NCI-H187 treated with DMSO at 0.1 percent for 48 hours (cell line): ENCODE measurements at regions not wholly inside any gene's neighbourhood (a gene's known extent, or its start where the extent isn't known, plus 50 kb on each side); places are given as distances from the start of the nearest gene placed in this dataset.

Source experiments
- DNase-seq: peaks from one replicate; lab custom pipeline; 2025; lab: John Stamatoyannopoulos, UW

DNA sequence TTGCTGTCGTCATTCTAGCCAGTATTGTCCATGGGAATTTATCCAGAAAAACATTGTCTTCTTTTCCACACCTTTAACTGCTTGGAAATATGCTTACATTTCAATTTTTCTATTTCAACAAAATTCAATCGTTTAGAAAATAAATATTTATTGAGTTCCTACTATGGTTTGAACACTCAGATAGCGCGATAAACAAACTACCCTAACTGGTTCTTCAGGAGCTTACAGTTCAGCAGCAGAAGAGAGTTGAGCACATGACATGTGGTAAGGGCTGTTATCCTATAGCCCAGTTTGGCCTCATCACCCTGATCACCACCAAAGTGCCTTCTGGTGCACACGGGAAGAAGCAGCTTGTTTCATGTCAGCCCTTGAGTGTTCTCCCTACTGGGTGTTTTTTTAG is 375.2 kb upstream of the SMIM21 start:
- DNase-seq, result no peak

DNA sequence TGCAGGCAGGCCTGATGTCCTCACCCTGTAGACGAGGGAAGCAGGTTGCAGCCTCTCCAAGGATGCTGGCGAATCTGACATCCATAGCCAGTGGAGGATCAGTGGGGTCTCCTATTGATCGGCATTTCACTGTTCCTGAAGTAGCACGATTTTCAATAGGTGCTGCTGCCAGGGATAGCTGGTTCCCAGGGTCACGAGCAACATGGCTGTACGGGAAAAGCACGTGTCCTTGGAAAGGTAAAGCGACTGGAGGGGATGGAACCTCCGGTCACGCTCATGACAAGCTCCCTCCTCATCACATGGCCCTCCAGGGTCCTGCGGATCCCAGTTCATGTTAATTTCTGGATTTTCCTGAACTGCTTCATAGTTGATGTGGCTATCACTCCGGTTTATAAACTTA is 373.7 kb upstream of the SMIM21 start:
- DNase-seq, result no peak

DNA sequence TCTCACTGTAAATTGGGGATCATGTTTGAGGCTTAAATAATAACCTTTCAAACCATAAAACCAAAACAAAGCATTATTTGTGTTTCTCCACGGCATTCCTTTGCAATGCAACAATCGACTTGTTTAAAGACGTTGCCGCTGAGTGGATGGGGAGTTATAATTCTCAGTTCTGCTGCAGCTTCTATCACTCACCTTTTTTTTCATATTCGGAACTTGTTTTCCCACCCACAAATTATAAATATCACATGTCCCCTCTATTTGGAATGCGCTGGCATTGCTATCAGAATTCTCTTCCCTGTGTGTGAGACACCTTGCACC is 372.8 kb upstream of the SMIM21 start:
- no peak for DNase-seq

- no peak for DNase-seq
Observed at GRCh38 chr18:75799449-75800330, 372.2 kb upstream of the SMIM21 start.

DNA sequence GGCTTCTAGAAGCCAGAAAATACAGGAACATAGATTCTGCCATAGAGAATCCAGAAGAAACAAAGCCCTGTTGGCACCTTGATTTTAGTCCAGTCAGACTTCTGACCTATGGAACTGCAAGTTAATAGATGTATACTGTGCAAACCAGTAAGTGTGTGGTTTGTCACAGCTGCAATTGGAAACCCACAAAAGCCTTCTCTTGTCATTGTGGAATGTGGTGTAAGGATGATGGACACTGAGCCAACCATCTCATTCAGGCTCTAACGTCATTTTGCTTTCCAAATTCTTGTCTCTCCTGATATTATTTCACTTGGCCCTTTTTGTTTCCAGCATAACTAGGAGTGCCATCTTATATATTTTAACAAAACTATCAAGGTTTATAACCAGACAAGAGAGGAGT is 369.5 kb upstream of the SMIM21 start:
- no peak for DNase-seq

- no peak for DNase-seq
Observed at GRCh38 chr18:75790796-75791195, 363.3 kb upstream of the SMIM21 start.

GRCh38 chr18:75790111-75790510 is 362.6 kb upstream of the SMIM21 start:
- DNase-seq, result no peak

DNA sequence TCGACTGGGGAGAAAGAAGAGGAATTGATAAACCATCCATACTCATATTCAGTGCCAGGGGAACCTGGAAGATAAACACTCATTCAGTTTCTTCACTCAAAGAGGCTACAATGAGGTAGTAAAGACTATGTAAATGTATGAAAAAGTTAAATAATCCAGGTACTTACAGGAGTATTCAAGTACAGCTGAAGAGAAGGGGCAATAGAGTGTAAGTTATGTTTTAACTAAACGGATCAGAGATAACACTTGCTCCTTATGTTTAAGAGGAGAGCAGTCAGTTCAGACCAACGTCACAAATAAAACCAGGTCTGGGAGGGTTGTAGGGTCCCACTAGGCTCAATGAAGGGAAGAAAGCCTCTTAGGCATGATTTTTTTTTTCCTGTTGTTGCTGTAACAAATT is 358.3 kb upstream of the SMIM21 start:
- no peak for DNase-seq

DNA sequence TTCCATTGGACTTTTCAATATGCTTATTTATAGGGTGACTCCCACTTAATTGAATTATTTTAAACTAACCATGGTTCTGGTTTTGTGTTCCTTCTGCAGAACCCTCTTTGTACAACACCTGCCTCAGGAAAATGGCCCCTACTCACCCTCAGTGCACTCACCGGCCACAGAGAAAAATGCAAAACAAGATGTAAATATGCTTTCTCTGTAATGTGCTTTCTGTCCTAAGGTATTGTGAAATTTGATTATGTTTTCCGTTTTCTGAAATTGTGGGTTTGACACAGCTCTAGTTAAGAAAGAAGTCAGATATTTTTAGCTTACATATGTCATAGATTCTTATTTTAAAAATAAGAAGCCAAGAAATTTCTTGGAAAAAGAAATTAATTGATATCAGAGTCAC is 357.7 kb upstream of the SMIM21 start:
- no peak for DNase-seq

DNA sequence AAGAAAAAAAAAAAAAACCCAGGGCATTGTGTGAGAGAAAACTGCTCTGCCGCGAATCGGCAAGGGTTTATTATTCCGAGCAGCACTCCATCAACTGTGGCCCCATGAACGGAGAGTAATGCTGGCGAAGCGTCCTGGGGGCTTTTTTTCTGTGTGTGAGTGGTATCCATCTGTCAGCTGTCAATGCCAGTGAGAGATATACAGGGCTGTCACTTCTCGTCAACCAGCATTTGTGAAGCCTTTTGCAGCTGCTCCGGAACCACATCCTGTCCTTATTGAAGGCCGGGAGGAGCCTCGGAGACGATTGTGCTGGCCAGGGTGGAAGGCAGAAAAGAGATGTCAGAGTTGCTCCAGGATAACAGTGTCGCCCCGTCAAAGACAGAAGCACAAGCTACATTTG is 356.9 kb upstream of the SMIM21 start:
- no peak for DNase-seq

- no peak for DNase-seq
Observed at GRCh38 chr18:75783566-75784281, 356.2 kb upstream of the SMIM21 start.

DNA sequence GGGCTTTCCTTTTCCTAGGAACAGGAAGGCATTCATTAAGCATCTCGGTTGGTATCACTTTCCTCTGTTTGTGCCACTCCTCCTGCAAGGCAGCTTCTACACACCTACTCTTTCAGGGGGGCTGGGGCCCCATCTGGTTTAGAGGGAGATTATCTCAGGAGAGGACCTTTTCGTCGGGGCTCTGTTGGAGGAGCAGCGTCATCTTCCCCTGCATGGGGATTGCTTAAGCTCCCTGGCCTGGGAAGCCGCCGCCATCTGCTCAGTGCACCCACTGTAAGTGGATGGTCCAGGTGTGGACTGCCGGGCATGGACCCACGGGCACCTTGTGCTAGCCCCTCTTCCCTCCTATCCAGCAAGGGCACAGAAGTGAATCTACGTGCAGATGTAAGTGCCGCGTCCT is 355.3 kb upstream of the SMIM21 start:
- DNase-seq, result no peak

GRCh38 chr18:75782204-75782603 is 354.7 kb upstream of the SMIM21 start:
- no peak for DNase-seq

- no peak for DNase-seq
Observed at GRCh38 chr18:75779910-75780309, 352.4 kb upstream of the SMIM21 start.

- DNase-seq, result no peak
Observed at GRCh38 chr18:75779450-75779849, 351.9 kb upstream of the SMIM21 start.

DNA sequence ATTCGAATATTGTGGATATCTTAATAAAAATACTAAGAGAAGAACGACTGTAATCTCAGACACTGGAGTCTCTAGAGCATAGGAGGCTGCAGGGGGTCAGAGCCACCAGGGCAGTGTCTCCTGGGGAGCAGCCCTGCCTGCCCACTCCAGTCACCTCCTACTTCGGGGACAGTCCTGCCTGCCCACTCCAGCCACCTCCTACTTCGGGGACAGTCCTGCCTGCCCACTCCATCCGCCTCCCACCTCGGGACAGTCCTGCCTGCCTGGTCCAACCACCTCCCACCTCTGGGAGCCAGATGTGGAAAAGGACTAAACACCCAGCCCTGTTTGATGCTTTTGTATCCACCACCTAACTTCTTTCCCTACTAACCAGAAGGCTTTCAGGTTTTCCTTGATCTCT is 350.1 kb upstream of the SMIM21 start:
- no peak for DNase-seq

DNA sequence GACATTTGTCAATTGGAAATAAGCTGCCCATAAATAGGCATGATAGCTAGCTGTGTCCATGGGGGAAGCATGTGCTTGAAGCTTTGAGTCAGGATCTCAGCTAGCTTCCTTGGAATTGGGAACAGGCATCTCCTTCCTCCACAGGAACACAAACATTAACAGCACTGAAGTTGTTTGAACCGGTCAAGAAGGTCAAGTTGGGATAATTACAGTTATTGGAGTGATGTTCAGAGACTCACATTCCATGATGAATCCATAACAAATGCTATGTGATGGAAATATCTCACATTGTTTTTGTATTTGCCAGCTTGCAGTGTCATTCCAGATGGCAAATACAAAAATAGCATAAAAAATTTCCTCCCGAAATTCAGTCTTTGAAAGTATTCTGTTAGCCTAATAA is 347.6 kb upstream of the SMIM21 start:
- DNase-seq, result no peak

GRCh38 chr18:75773618-75774017 is 346.1 kb upstream of the SMIM21 start:
- DNase-seq, result no peak

DNA sequence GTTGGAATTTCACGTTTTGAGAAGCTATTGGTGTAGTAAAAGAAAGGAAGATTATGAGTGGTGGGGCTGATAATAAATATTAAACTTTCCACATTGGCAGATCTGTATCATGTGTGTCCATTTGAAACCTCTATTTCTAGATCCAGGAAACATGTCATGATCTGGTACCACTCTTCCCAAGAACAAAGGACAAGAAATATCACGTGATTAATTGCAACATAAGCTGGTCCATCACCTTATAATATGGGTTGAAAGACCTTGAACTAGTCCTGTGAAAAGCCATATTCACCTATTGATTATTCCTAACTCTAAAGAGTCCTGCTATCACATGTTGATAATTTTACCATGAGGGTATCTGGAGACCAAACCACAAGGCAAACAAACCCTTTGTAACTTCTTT is 335.3 kb upstream of the SMIM21 start:
- DNase-seq, result no peak

GRCh38 chr18:75760208-75760607 is 332.7 kb upstream of the SMIM21 start:
- DNase-seq, result no peak

DNA sequence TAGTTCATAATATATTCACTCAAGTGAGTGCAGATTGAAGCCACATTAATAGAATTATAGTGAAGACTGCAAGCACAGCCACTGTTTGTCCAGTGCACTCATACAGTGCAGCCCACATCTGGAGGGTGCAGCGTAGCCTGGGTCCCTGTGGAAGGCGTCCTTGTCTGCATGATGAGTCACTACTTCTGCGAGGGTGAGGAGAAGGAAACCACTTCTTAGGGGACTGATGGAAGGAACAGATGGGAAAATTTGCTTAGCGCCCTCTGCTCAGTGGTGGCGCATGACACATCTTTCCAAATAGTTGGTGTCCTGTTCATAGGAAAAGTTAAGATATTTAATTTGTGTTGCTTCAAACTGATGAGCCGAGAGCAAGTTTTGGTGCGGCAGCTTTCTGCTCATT is 330.4 kb upstream of the SMIM21 start:
- no peak for DNase-seq

DNA sequence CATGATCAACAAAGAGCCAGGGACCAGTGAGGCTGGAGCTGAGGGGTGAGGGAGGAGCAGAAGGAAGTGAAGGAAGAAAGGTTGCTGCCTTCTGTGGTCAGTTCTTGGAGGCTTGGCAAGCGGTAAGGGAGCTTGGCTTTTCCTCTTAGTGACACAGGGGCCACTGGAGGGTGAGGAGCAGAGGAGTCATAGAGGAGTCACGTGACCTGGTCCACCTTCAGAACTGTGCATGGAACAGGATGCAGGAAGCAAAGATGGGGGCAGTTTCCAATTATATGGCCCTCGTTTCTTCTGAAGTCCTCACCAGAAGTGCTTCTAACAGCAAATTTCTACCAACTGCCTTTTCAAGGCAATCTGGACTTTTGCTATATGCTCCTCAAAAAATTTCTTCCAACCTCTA is 326.9 kb upstream of the SMIM21 start:
- no peak for DNase-seq

DNA sequence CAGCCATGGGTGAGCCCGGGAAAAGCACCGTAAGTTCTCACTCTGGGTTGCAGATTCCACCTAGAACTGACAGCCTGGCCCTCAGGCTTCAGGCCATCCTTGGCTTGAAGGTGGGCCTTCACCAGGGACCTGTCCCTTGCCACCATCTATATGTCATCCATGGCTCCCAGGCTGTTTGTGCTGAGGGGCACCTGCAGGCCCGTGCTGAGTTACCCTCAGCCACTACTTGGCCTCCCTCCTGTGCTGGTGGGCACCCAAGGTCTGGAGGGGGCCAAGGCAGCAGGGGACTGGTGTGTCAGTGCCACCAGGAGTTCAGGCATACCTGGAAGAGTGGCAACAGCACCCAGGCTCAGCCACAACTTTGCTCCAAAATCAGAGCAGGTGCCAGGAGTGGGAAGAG is 326.2 kb upstream of the SMIM21 start:
- DNase-seq, result no peak

DNA sequence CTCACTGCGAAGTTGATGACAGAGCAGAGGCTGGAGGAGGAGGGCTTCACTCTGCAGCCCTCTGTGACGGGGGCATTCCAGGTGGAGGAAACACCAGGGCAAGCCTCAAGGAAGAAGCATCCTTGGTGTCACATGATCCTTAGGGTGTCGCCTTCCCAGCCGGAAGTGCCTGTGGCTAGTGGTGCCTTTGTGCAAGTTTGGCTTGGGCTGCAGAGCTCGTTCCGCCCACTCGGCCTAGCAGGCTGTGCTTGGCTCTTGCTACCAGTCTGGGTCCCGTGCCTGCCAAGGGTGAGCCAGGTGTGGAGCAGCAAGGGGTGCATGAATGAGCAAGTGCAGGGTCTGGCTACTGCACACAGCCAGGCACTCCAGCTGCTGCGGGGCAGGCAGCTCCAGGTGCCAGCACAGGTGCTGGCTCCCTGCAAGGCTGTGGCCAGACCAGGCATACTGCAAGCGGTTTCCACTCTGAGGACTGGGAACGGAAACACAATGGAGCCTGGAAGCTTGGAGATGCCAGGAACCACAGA is 325.3 kb upstream of the SMIM21 start:
- DNase-seq, result no peak
